Ectodermal cell (in vitro differentiated cells): ENCODE measurements at regions not wholly inside any gene's neighbourhood (a gene's known extent, or its start where the extent isn't known, plus 50 kb on each side); places are given as distances from the start of the nearest gene placed in this dataset.

Experiments used
- H3K27ac ChIP-seq: 2 replicates; pipeline ENCODE4 v1.7.0; 2013; ENCODE audit warnings: mild to moderate bottlenecking, low read depth, low read length; ENCODE audit not compliant: insufficient read depth, poor library complexity, severe bottlenecking
- H3K27me3 ChIP-seq: 2 replicates; pipeline ENCODE4 v1.7.0; 2013; ENCODE audit warnings: mild to moderate bottlenecking, low read length; ENCODE audit not compliant: insufficient read depth, control insufficient read depth, poor library complexity, severe bottlenecking
- H3K36me3 ChIP-seq: one replicate; pipeline ENCODE4 v1.7.0; 2013; ENCODE audit warnings: low read length; ENCODE audit not compliant: control insufficient read depth, insufficient read depth
- H3K4me1 ChIP-seq: one replicate; pipeline ENCODE4 v1.7.0; 2013; ENCODE audit warnings: low read length; ENCODE audit not compliant: control insufficient read depth, insufficient read depth
- H3K4me3 ChIP-seq: 2 replicates; pipeline ENCODE4 v1.7.0; 2013; ENCODE audit warnings: low read depth, low read length, control low read depth; ENCODE audit not compliant: insufficient read depth
- H3K9me3 ChIP-seq: 2 replicates; pipeline ENCODE4 v1.7.0; 2013; ENCODE audit warnings: mild to moderate bottlenecking, low read length, moderate library complexity; ENCODE audit not compliant: control insufficient read depth
- WGBS, 2 experiments: methylation state at CpG; one replicate each; pipeline ENCODE4 v1.1.7; 2013; ENCODE audit warnings: missing lambda C conversion rate in 2 of 2; 5-methylcytosine and 5-hydroxymethylcytosine counted together

DNA sequence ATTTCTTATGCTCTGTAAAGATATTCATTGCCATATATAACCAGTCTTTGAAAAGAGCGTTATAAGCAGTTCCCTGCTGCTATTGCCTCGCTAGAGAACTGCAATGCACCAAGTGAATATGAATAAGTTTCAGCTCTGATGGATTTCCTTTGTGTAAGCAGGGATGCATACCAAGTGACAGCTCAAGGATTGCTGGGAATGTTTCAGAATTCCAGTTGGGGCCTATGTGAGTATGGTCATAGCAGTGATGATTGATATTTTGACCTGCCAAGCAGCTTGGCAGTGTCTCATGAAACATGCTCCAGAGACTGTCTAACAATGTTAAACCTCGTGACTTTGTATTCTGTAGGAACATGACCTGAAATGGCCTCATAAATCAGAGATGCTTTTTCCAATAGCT lies 312.6 kb downstream of the C11orf87 start:
- Histone ChIP-seq H3K4me1 (no peaks in the 10 kb centered on the region), H3K4me3 (no peak overlapping the region), H3K27me3 (no peaks in the 10 kb centered on the region), H3K27ac (no peak overlapping the region), H3K9me3 (no peaks in the 10 kb centered on the region), H3K36me3 (no peaks in the 10 kb centered on the region)
- 90% methylated on average over 3 of the region's 3 CpGs for WGBS, 2 experiments

DNA sequence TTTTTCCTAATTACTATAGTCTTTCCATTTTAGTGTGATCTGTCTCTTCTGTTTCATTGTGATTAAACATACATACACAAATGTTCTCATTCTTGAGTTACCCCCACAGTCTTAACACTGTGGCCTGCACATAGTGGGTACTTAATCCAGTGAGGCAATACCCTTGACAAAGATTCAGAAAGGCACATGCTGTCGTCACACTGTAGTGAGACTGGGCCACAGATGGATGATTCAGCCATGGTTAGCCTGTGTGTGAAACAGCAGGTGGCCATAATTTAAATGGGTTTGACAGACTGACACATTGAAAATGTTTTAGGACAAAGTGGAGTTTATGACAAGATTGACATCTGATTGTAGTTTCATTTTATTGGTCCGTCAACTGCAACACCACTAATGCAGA lies 313.1 kb downstream of the C11orf87 start:
- no peak overlapping the region for H3K27ac ChIP-seq
- no peaks in the 10 kb centered on the region for H3K4me1 ChIP-seq
- no peak overlapping the region for H3K4me3 ChIP-seq
- H3K36me3 ChIP-seq = no peaks in the 10 kb centered on the region
- no peaks in the 10 kb centered on the region for H3K9me3 ChIP-seq
- WGBS, 2 experiments = 91 to 99% methylated on average over 2 of the region's 2 CpGs
- H3K27me3 ChIP-seq = no peaks in the 10 kb centered on the region

DNA sequence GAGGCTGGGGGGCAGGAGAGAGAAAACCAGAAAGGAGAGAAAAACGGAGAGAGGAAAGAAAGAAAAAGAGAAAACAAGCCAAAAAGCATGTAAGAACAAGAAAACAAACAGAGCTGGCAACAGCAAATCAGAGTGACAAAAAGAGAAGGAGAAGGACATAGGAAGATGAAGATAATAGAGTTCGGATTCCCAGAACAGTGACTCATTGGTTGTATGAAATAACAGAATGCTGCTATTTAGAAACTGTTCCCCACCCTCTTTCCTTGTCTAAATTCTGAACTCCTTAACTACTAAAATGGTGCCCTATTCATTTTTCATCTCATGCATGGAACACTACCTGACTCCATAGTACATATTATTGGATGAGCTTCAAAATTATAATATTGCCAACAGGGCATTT lies 317.4 kb downstream of the C11orf87 start:
- Histone ChIP-seq H3K27me3 (no peaks in the 10 kb centered on the region), H3K4me3 (no peak overlapping the region), H3K27ac (no peak overlapping the region), H3K9me3 (no peaks in the 10 kb centered on the region), H3K4me1 (no peaks in the 10 kb centered on the region), H3K36me3 (no peaks in the 10 kb centered on the region)
- 88 to 89% methylated on average over 2 of the region's 2 CpGs for WGBS, 2 experiments

DNA sequence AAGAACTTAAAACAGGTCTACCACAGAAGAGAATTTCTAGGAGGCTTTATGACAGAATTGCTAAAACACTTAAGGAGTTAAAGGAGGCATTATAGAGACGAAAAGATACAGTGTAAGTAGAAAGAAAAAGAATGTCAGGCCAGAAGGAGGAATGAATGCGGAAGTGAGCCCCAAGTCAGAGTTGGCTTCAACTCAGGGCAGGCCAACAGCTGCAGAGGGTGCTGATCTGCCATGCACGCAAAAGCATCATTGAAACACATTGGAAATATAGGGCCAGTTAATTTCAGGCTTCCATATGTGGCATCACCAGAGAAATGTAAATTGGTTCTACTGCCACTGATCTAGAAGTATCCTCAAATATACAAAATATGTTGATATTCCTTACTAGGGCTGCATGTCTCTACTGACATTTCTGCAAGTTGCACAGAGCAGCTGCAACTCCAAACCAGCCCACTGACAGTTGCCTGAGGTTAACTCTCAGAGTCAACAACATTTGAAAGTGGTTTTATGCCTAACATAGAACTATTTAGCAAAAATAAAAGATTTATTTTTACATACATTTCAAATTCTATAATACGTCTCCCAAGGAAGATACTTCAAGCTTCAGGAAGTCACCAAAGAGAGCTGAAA lies 324.1 kb downstream of the C11orf87 start:
- 93 to 97% methylated on average over 4 of the region's 4 CpGs for WGBS, 2 experiments

DNA sequence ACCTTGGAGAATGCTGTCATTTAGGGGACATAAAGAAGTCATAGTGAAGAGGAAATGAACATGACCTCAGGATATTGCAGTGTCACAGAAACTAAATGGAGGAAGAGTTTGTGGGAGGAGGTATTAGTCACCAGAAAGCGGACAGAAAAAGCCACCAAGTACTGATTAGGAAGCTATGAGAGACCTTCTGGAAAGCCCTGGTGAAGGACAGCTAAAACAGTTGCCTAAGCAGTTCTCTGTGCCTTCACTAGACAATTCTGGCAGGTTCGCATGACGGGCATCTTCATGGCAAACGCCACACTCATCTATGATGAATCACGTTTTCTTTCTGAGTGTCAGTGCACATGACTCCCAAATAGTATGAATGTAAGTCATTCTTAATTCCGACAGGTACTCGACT lies 325.8 kb downstream of the C11orf87 start:
- H3K4me3 ChIP-seq = no peak overlapping the region
- H3K36me3 ChIP-seq = no peaks in the 10 kb centered on the region
- H3K9me3 ChIP-seq = no peaks in the 10 kb centered on the region
- no peaks in the 10 kb centered on the region for H3K27me3 ChIP-seq
- no peak overlapping the region for H3K27ac ChIP-seq
- no peaks in the 10 kb centered on the region for H3K4me1 ChIP-seq
- 95 to 97% methylated on average over 7 of the region's 7 CpGs for WGBS, 2 experiments

More for the DNA sequence above, 324.1 kb downstream of the C11orf87 start:
- Histone ChIP-seq H3K9me3 (no peaks in the 10 kb centered on the region), H3K4me3 (no peak overlapping the region), H3K27ac (no peak overlapping the region), H3K4me1 (no peaks in the 10 kb centered on the region), H3K27me3 (no peaks in the 10 kb centered on the region), H3K36me3 (no peaks in the 10 kb centered on the region)

DNA sequence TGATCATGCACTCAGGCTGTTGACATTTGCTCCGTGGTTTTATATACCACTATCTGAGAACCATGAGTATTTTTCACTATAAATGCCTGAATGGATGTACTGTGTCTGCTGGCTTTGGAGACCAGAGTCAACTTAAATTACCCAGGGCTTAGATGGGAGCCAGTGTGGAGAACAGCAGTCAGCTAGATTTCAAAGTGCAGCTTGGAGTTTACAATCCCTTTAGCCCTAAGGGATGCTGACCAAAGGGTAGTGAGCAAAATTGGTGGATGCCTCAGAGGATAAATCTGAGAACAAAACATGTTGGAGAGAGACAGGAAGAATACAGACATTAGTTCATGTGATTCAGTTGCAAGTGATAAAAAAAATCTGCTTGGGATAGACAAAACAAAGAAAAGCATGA lies 327.5 kb downstream of the C11orf87 start:
- H3K27me3 ChIP-seq = no peaks in the 10 kb centered on the region
- no peak overlapping the region for H3K27ac ChIP-seq
- no peak overlapping the region for H3K4me3 ChIP-seq
- no peaks in the 10 kb centered on the region for H3K36me3 ChIP-seq
- H3K4me1 ChIP-seq = no peaks in the 10 kb centered on the region
- H3K9me3 ChIP-seq = no peaks in the 10 kb centered on the region
- 100% methylated on average over 1 of the region's 1 CpG; no CpG with 5 or more reads in 1 of the 2 experiments for WGBS, 2 experiments

DNA sequence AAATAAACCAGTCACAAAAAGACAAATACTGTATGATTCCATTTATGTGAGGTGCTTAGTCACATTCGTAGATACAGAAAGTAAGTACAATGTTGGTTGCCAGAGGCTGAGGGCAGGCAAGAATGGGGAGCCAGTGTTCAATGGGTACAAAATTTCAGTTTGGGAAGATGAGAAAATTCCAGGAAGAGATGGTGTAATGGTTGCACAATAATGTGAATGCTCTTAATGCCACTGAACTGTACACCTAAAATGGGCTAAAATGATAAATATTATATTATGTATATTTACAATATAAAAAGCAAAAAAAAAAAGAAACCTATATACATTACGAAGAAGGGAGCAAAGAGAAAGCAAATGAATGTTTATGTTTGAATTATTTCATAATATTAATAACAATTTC lies 329.0 kb downstream of the C11orf87 start:
- H3K4me1 ChIP-seq = no peaks in the 10 kb centered on the region
- no peak overlapping the region for H3K27ac ChIP-seq
- H3K9me3 ChIP-seq = no peaks in the 10 kb centered on the region
- 96 to 100% methylated on average over 1 of the region's 2 CpGs for WGBS, 2 experiments
- no peaks in the 10 kb centered on the region for H3K27me3 ChIP-seq
- no peaks in the 10 kb centered on the region for H3K36me3 ChIP-seq
- H3K4me3 ChIP-seq = no peak overlapping the region

DNA sequence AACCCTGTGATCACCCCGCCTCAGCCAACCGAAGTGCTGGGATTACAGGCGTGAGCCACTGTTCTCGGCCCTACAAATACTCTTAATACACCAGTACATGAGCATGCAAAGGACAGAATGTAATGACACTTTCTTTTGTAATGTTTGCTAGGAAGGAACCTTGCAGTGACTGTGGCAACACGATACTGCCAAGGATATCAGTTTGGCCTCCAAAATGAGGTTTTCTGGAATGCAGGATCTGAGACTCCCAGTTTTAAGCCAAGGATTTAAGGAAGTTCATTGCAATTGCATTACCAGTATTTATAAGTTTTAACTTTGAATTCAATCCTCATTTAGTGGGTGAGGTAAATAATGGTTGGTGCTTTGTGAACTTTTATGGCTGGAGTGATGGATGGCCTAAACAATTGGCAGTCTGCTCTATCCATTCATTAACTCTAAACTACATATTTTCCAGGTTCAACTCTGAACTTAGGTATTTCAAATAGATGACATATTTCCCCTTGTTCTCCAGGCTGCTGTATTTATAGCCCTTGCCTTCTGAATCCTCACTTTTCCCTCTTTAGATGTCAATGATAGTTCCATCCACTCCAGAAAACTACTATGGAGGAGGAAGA lies 330.3 kb downstream of the C11orf87 start:
- no peaks in the 10 kb centered on the region for H3K9me3 ChIP-seq
- no peak overlapping the region for H3K4me3 ChIP-seq
- WGBS, 2 experiments = 94 to 95% methylated on average over 5 of the region's 5 CpGs
- H3K27ac ChIP-seq = no peak overlapping the region
- no peaks in the 10 kb centered on the region for H3K4me1 ChIP-seq
- no peaks in the 10 kb centered on the region for H3K36me3 ChIP-seq
- no peaks in the 10 kb centered on the region for H3K27me3 ChIP-seq

DNA sequence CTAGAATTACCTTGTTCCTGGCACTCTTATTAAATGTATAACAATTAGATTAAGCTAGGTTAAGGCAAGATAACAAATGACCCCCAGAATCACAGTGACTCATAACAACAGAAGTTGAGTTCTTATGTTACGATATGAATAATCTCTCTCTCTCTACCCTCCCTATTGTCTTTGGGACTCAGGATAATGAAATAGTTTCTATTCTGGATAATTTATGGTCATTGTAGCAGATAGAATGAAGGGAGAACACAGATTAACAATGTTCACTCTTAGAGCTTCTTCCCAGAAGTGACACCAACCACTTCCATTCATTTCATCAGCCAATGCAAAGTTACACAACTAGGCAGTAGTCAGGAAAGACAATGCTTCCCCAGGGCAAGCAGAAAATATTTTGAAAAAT lies 334.5 kb downstream of the C11orf87 start:
- WGBS, 2 experiments = no CpG with 5 or more reads among the region's 1 CpG
- Histone ChIP-seq H3K4me1 (no peaks in the 10 kb centered on the region), H3K27me3 (no peaks in the 10 kb centered on the region), H3K4me3 (no peak overlapping the region), H3K27ac (no peak overlapping the region), H3K9me3 (no peaks in the 10 kb centered on the region), H3K36me3 (no peaks in the 10 kb centered on the region)

DNA sequence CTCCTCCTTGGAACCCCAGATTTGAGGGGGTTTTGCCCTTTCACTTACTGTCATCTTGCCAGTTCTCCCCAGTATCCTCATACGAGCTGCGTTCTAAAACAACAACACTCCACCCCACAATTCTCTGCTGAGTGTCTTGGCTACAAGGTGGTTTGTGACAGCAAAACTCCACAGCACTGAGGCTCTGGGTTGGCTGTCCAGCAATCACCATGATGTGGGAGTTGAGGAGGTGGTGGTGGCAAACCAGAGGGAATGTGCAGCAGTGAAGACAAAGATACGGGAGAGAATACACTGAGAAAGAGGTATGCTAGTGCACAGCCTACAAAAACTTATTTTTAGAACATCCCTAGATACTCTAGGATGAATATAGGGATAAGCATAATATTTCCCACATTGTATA lies 335.0 kb downstream of the C11orf87 start:
- no peak overlapping the region for H3K4me3 ChIP-seq
- 90 to 100% methylated on average over 2 of the region's 3 CpGs for WGBS, 2 experiments

More for the DNA sequence above, 335.0 kb downstream of the C11orf87 start:
- Histone ChIP-seq H3K36me3 (no peaks in the 10 kb centered on the region), H3K27ac (no peak overlapping the region), H3K4me1 (no peaks in the 10 kb centered on the region), H3K9me3 (no peaks in the 10 kb centered on the region), H3K27me3 (no peaks in the 10 kb centered on the region)
